ENCODE measurements at regions not wholly inside any gene's neighbourhood (a gene's known extent, or its start where the extent isn't known, plus 50 kb on each side); places are given as distances from the start of the nearest gene placed in this dataset.

DNA sequence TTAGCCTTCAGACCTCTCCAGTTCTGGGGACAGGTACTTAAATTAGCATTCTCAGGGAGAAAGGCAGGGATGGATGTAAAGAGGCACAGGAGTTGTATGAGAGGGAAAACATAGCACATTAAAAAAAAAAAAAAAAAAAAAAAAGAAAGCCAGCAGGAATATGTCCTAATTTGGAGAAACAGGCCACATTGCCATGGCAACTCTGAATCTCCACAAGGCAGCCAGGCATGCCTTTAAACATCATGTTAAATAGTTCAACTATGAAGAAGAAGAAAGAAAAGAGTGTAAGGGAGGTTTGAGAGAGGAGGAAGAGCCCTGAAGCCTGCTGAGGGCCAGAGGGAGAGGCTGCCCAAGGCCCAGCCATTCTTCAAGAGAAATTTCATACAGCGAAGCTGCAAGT is 145.8 kb downstream of the GRIN2B start:
- H3K4me3 ChIP-seq, result no peak overlapping the region
- no peak overlapping the region for H3K27ac ChIP-seq (replicated peaks)
- no peaks in the 10 kb centered on the region for H3K27me3 ChIP-seq (ENCODE audit: low read depth)
- intact Hi-C loops (cut with micrococcal nuclease), result no loop called here
- no peak for DNase-seq
- H3K4me1 ChIP-seq, result no peaks in the 10 kb centered on the region
- H3K9me3 ChIP-seq (replicated peaks), result no peaks in the 10 kb centered on the region
- H3K36me3 ChIP-seq, result no peaks in the 10 kb centered on the region
- TF ChIP-seq CTCF (IDR thresholded peaks at IDR 0.05; ENCODE audit: borderline replicate concordance), result no peak

- no peak for TF ChIP-seq CTCF (IDR thresholded peaks at IDR 0.05; ENCODE audit: borderline replicate concordance)
- H3K36me3 ChIP-seq, result no peaks in the 10 kb centered on the region
- intact Hi-C loops (cut with micrococcal nuclease), result no loop called here
- no peak overlapping the region for H3K4me3 ChIP-seq
- no peak for DNase-seq
- no peak overlapping the region for H3K27ac ChIP-seq (replicated peaks)
- no peaks in the 10 kb centered on the region for H3K27me3 ChIP-seq (ENCODE audit: low read depth)
- no peaks in the 10 kb centered on the region for H3K9me3 ChIP-seq (replicated peaks)
- no peaks in the 10 kb centered on the region for H3K4me1 ChIP-seq
Measured at GRCh38 chr12:13834241-13834640, 147.2 kb downstream of the GRIN2B start.

GRCh38 chr12:13817131-13817530 is 164.3 kb downstream of the GRIN2B start:
- Histone ChIP-seq H3K9me3 (replicated peaks) (no peaks in the 10 kb centered on the region), H3K4me1 (no peaks in the 10 kb centered on the region), H3K27ac (replicated peaks) (no peak overlapping the region), H3K27me3 (ENCODE audit: low read depth) (no peaks in the 10 kb centered on the region), H3K4me3 (no peak overlapping the region), H3K36me3 (no peaks in the 10 kb centered on the region)
- intact Hi-C loops (cut with micrococcal nuclease), result no loop called here
- no peak for TF ChIP-seq CTCF (IDR thresholded peaks at IDR 0.05; ENCODE audit: borderline replicate concordance)
- no peak for DNase-seq

- Histone ChIP-seq H3K27ac (replicated peaks) (no peak overlapping the region), H3K4me3 (no peak overlapping the region), H3K4me1 (no peaks in the 10 kb centered on the region), H3K36me3 (no peaks in the 10 kb centered on the region), H3K9me3 (replicated peaks) (no peaks in the 10 kb centered on the region), H3K27me3 (ENCODE audit: low read depth) (no peaks in the 10 kb centered on the region)
- intact Hi-C loops (cut with micrococcal nuclease), result no loop called here
- no peak for DNase-seq
- TF ChIP-seq CTCF (IDR thresholded peaks at IDR 0.05; ENCODE audit: borderline replicate concordance), result no peak
Measured at GRCh38 chr12:13816394-13816793, 165.0 kb downstream of the GRIN2B start.

DNA sequence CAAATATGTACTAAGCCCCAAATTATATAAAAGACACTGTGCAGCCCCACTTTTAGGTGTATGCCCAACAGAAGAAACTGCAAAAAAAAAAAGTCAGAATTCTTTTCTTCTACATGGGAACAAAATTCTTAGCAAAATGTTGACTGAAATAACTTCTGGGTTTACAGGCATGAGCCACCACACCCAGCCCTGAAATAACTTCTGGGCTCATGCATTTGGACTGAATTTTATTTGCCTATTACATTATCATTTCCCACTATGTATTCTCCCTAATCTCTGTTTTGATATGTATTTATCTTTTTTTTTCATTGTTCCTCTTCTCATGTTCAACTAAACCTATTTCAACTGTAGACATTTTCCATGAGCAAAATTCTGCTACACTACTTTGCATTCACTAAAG is 169.2 kb downstream of the GRIN2B start:
- no peak for TF ChIP-seq CTCF (IDR thresholded peaks at IDR 0.05; ENCODE audit: borderline replicate concordance)

GRCh38 chr12:13811061-13811460 is 170.3 kb downstream of the GRIN2B start:
- no peak for DNase-seq
- H3K36me3 ChIP-seq, result no peaks in the 10 kb centered on the region
- H3K4me3 ChIP-seq, result no peak overlapping the region
- no peaks in the 10 kb centered on the region for H3K4me1 ChIP-seq
- H3K27me3 ChIP-seq (ENCODE audit: low read depth), result peaks cover 7% of the 10 kb centered on the region
- TF ChIP-seq CTCF (IDR thresholded peaks at IDR 0.05; ENCODE audit: borderline replicate concordance), result no peak
- no peaks in the 10 kb centered on the region for H3K9me3 ChIP-seq (replicated peaks)
- intact Hi-C loops (cut with micrococcal nuclease), result no loop called here
- no peak overlapping the region for H3K27ac ChIP-seq (replicated peaks)

More for the DNA sequence above, 169.2 kb downstream of the GRIN2B start:
- no peak for DNase-seq
- intact Hi-C loops (cut with micrococcal nuclease), result no loop called here
- Histone ChIP-seq H3K4me1 (no peaks in the 10 kb centered on the region), H3K9me3 (replicated peaks) (no peaks in the 10 kb centered on the region), H3K27me3 (ENCODE audit: low read depth) (peaks cover 7% of the 10 kb centered on the region), H3K36me3 (no peaks in the 10 kb centered on the region), H3K27ac (replicated peaks) (no peak overlapping the region), H3K4me3 (no peak overlapping the region)
